ENCODE measurements at regions not wholly inside any gene's neighbourhood (a gene's known extent, or its start where the extent isn't known, plus 50 kb on each side); places are given as distances from the start of the nearest gene placed in this dataset.

DNA sequence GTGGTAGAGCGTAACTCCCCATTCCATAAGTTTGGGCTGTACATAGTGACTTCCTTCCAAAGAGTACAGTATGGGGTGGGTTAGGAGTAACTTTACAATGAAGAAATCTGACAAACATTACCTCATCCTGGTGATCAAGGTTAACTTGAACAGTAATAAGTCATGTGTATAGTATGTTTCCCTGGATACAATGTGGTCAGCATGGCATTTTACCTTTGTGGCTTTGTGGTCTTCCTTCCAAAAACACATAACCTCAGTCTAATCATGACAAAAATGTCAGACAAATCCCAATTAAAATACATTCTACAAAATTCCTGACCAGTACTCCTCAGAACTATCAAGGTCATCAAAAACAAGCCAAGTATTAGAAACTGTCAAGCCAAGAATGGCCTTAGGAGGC, 225.1 kb downstream of the UBE3D start:
- TF ChIP-seq, protein P1, sequence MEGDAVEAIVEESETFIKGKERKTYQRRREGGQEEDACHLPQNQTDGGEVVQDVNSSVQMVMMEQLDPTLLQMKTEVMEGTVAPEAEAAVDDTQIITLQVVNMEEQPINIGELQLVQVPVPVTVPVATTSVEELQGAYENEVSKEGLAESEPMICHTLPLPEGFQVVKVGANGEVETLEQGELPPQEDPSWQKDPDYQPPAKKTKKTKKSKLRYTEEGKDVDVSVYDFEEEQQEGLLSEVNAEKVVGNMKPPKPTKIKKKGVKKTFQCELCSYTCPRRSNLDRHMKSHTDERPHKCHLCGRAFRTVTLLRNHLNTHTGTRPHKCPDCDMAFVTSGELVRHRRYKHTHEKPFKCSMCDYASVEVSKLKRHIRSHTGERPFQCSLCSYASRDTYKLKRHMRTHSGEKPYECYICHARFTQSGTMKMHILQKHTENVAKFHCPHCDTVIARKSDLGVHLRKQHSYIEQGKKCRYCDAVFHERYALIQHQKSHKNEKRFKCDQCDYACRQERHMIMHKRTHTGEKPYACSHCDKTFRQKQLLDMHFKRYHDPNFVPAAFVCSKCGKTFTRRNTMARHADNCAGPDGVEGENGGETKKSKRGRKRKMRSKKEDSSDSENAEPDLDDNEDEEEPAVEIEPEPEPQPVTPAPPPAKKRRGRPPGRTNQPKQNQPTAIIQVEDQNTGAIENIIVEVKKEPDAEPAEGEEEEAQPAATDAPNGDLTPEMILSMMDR (IDR thresholded peaks at IDR 0.05): no peak
- TF ChIP-seq, protein P2, sequence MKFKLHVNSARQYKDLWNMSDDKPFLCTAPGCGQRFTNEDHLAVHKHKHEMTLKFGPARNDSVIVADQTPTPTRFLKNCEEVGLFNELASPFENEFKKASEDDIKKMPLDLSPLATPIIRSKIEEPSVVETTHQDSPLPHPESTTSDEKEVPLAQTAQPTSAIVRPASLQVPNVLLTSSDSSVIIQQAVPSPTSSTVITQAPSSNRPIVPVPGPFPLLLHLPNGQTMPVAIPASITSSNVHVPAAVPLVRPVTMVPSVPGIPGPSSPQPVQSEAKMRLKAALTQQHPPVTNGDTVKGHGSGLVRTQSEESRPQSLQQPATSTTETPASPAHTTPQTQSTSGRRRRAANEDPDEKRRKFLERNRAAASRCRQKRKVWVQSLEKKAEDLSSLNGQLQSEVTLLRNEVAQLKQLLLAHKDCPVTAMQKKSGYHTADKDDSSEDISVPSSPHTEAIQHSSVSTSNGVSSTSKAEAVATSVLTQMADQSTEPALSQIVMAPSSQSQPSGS (CRISPR knock-in tag; IDR thresholded peaks at IDR 0.05; ENCODE audit: borderline replicate concordance, low read depth): no peak
- TF ChIP-seq ATF1 (CRISPR knock-in tag; IDR thresholded peaks at IDR 0.05): no peak
- TF ChIP-seq, protein P3, sequence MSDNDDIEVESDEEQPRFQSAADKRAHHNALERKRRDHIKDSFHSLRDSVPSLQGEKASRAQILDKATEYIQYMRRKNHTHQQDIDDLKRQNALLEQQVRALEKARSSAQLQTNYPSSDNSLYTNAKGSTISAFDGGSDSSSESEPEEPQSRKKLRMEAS (CRISPR knock-in tag; IDR thresholded peaks at IDR 0.05): no peak
- TF ChIP-seq TP53 (CRISPR knock-in tag; IDR thresholded peaks at IDR 0.05): no peak
- TF ChIP-seq CBFB (CRISPR knock-in tag; IDR thresholded peaks at IDR 0.05; ENCODE audit: low read depth): no peak
- no peak for TF ChIP-seq SMAD4 (CRISPR knock-in tag; IDR thresholded peaks at IDR 0.05)
